HG03095 (cell line): ENCODE measurements at regions not wholly inside any gene's neighbourhood (a gene's known extent, or its start where the extent isn't known, plus 50 kb on each side); places are given as distances from the start of the nearest gene placed in this dataset.
"Not testable (repeated sequence)": the region's sequence is repeated elsewhere in the genome, so short reads cannot be mapped to it uniquely, and the experiment has no call there.

Experiments
- ATAC-seq: cut with Tn5 transposase; IDR thresholded peaks from one replicate; pipeline ENCODE4 v1.9.1; 2021; ENCODE audit warnings: moderate library complexity; ENCODE audit not compliant: unreplicated experiment

GRCh38 chr1:184858288-184858687 lies 103.6 kb upstream of the EDEM3 start:
- ATAC-seq, result no peak

GRCh38 chr1:184854496-184855140 lies 100.0 kb upstream of the EDEM3 start:
- no peak for ATAC-seq

GRCh38 chr1:184854036-184854435 lies 99.4 kb upstream of the EDEM3 start:
- ATAC-seq, result no peak

DNA sequence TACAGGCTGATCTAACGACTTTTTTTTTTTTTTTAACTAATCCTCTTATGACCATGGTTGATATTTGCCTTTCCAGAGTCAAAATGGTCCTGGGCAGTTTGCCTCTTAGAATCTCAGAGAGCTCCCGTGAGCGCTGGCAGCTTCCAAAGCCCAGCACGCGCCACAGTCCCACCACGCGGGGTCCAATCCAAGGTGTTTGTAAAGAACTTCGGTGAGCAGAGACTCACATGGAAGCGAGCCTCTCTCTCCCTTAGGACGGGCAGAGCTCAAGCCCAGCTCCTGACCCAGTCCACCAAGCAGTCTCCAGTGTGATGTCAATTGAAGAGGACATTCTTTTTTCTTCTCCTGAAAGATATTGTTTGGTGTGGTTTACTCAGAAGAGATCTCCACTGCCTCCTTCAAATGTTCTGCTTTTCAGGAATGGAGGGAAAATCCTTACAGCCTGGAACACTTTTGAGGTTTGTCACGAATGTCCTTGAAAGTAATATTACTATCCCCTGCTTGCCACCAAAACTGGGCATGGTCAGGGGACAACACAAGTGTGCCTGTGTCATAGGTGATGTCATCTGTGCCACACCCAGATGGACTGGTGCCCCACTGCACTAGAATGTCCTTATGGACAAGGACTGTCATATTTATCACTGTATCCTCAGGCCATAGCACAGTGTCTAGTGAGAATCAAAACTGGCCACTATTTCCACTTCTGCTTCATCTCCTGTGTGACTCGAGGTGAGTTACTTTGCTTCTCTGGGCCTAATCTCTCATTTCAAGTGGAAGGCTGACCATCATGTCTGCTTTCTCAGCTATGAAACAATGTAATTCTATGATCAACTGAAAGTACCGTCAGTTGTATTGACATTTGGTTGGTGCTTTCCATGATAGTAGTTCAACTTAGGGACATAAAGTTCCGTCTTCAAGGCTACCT lies 97.4 kb upstream of the EDEM3 start:
- no peak for ATAC-seq

- ATAC-seq, result peak; percentile 99
Measured at GRCh38 chr1:184843732-184844495, 89.3 kb upstream of the EDEM3 start.

GRCh38 chr1:184840596-184840995 lies 85.9 kb upstream of the EDEM3 start:
- ATAC-seq, result no peak

DNA sequence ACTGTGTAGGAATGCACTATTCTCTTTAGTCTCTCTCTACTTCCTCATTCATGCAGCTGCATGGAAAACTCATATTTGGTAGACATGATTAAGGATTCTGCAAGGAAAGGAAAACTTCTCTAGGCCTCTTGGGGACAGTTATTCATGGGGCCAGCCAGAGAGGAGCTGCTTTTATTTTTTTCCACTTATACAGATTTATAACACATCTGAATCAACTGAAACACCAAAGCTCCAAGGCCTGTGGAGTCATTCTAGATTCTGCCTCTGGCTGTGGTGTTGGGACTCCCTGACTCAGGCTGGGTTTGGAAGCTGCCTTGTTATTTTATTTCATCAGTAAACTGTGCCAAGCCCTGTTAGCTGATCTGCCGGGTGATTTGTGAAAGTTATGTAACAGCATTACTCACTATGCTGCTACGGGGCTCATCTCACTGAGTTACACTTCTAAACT lies 83.9 kb upstream of the EDEM3 start:
- no peak for ATAC-seq

- no peak for ATAC-seq
Measured at GRCh38 chr1:184836934-184837895, 82.6 kb upstream of the EDEM3 start.

DNA sequence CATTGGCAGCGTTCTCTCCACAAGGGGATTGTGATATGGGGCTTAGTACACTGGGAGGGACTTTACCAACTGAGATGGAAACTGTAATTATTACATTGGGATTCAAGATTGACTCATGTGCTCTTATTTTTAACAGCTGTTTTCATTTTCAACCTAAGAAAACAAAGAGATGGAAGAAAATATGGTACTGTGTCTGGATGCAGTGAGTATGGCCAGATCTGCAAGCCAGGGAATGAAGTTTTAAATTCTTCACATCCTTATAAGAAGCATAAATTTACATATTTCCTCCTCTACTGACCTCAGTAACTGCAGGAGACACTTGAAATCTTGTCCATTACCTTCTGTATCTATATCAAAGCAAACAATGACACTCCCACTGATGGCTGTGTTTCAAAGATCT lies 81.5 kb upstream of the EDEM3 start:
- ATAC-seq, result no peak

GRCh38 chr1:184833994-184834393 lies 79.3 kb upstream of the EDEM3 start:
- ATAC-seq, result not testable (repeated sequence)

- no peak for ATAC-seq
Measured at GRCh38 chr1:184832517-184832916, 77.9 kb upstream of the EDEM3 start.

- ATAC-seq, result not testable (repeated sequence)
Measured at GRCh38 chr1:184829496-184829895, 74.8 kb upstream of the EDEM3 start.

DNA sequence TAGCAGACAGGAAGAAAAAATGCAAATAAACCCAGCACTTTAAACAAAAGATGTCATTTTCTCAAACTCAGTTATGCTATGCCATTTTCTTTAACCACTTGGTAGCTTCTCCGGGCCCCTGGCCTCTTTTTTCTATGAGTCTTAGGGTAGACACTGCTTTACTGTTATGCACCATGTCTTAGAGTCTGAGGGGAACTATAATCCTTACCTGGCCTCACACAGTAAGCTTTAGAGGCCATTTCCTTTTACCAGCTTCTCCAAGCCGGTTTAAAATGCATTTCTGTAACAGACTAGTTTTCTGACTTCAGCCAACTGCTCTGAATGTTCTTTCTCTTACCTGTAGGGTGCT lies 73.7 kb upstream of the EDEM3 start:
- ATAC-seq, result no peak

- ATAC-seq, result no peak
Measured at GRCh38 chr1:184827600-184828368, 73.1 kb upstream of the EDEM3 start.

GRCh38 chr1:184826001-184826400 lies 71.3 kb upstream of the EDEM3 start:
- ATAC-seq, result peak; percentile 34

DNA sequence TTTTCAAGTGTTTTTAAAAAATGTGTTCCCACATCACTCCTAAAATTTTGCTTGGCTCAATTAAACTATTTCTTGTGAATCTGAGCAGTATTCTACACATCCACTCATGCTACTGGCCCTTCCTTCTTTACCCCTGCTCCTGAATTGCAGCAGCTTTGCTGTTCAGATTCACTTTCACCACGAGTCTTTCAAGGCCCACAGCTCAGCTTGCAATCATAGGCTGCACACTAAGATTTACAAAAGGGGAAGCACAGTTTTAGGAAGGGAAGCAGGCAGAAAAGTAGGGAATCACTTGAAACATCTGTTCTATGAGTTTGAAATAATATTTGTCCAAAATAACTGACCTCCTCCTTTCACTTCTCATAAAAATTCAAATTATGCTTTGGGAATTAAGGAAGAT lies 70.9 kb upstream of the EDEM3 start:
- ATAC-seq, result peak; percentile 59

- no peak for ATAC-seq
Measured at GRCh38 chr1:184824691-184825323, 70.1 kb upstream of the EDEM3 start.

DNA sequence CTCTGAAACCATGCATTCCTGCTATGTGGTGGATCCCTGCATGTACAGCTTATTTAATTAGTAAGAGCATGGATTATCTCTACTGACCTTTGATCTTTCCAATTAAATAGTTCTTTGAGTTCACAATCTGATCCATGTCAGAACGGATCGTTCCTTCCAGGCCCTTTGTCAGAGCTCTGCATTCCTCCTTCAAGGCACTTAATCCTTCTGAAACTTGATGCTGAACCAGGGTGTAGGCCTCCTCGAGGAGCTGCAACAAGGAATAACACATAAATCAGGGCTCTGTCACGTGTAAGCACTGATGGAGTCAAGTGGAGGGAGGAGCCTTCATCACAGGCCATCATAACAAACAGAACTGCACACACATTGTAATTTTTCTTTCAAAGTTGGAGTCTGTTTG lies 68.4 kb upstream of the EDEM3 start:
- no peak for ATAC-seq

DNA sequence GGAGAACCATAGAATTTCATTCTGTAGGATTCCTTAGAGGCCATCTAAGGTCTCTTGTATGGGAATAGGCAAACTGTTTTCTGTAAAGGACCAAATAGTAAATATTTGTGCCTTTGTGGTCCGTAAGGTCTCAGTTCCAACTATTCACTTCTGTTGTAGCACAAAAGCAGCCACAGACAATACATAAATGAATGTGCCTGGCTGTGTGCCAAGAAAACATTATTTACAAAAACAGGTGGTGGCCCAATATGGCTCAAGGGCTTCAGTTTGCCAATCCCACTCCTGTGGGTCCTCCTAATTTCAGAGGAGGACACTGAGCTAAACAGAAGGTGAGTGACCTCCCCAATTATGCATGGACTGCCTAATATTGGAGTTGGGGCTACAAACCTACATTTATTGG lies 67.6 kb upstream of the EDEM3 start:
- no peak for ATAC-seq
